ENCODE measurements at regions not wholly inside any gene's neighbourhood (a gene's known extent, or its start where the extent isn't known, plus 50 kb on each side); places are given as distances from the start of the nearest gene placed in this dataset.

- TF ChIP-seq POLR2AphosphoS5 (IDR thresholded peaks at IDR 0.05; ENCODE audit: low read depth, low read length) (no peak), SPI1 (IDR thresholded peaks at IDR 0.05; ENCODE audit: low read depth, low read length) (no peak), POLR2A (IDR thresholded peaks at IDR 0.05; ENCODE audit: low read depth, low read length) (no peak), TAF1 (IDR thresholded peaks at IDR 0.05; ENCODE audit: low read depth, low read length) (no peak), POU2F2 (IDR thresholded peaks at IDR 0.05; ENCODE audit: low read depth, low read length) (no peak)
Measured at GRCh38 chr15:81754078-81754477, 291.7 kb downstream of the MEX3B start.

Data from GM12891 (cell line).